K562 (cell line): ENCODE measurements at regions not wholly inside any gene's neighbourhood (a gene's known extent, or its start where the extent isn't known, plus 50 kb on each side); places are given as distances from the start of the nearest gene placed in this dataset.

ENCODE experiments used
- FOXK1 ChIP-seq: sonication (generic); formaldehyde crosslinking; IDR thresholded peaks from 2 replicates; pipeline ENCODE4 v1.8.0; 2022; ENCODE audit warnings: missing genetic modification reagents, mild to moderate bottlenecking, borderline replicate concordance
- L3MBTL2 ChIP-seq: fragments of 450-650 bp; IDR thresholded peaks from 2 replicates; pipeline ENCODE4 v1.6.1; 2016; ENCODE audit warnings: mild to moderate bottlenecking, moderate library complexity
- MGA ChIP-seq: fragments of 450-650 bp; IDR thresholded peaks from 2 replicates; pipeline ENCODE4 v1.6.1; 2016; ENCODE audit warnings: mild to moderate bottlenecking, moderate library complexity
- NUFIP1 ChIP-seq: fragments of 450-650 bp; IDR thresholded peaks from 2 replicates; pipeline ENCODE4 v1.6.1; 2018; ENCODE audit not compliant: partially characterized antibody
- RBM22 ChIP-seq: fragments of 200-400 bp; formaldehyde crosslinking; IDR thresholded peaks from 2 replicates; pipeline ENCODE4 v1.6.1; 2018; ENCODE audit warnings: low read length, low read depth; ENCODE audit not compliant: poor library complexity, severe bottlenecking
- TRIM24 ChIP-seq, 2 experiments: fragments of 450-650 bp; IDR thresholded peaks; 2 replicates each; pipeline ENCODE4 v1.6.1; 2016
- ZNF197 ChIP-seq: fragments of 200-800 bp; sonication (Bioruptor generic); IDR thresholded peaks from 2 replicates; pipeline ENCODE4 v1.6.1; 2016; ENCODE audit warnings: low read depth, missing genetic modification characterization, missing compliant biosample characterization
- ZNF436 ChIP-seq: fragments of 250-450, 450-650 bp; sonication (Bioruptor Pico); formaldehyde crosslinking; IDR thresholded peaks from 2 replicates; pipeline ENCODE4 v1.7.0; 2020; ENCODE audit warnings: mild to moderate bottlenecking
- TF ChIP-seq, protein P1 (sequence below): IDR thresholded peaks from 2 replicates; pipeline ENCODE4 v1.6.1; 2014; ENCODE audit warnings: antibody characterized with exemption
- TF ChIP-seq, protein P2 (sequence below): sonication (generic); formaldehyde crosslinking; IDR thresholded peaks from 2 replicates; pipeline ENCODE4 v1.8.0; 2022; ENCODE audit warnings: mild to moderate bottlenecking, missing genetic modification reagents

DNA sequence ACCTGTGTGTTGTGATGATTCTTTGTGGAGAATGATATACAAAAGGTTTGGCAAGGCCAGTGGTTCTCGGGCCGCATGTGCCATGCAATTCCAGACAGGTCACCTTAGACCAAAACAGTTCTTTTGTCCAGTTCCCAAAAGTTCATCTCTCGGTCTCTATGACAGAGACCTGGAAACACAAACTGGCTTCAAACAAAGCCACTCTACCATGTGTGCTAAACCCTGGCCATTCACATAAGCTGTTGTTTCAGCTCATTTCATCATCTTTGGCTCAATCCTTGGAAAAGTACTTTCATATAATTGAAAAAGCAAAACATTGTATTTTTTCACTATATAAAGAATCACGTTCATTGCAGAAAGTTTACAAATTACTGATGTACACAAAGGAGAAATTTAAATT is 210.5 kb upstream of the SEMA6A start (continued):
- peak; percentile 39; the same call in 1 of the 2 replicates for TF ChIP-seq MGA
- no peak for TF ChIP-seq ZNF436 (CRISPR knock-in tag)
- peak in 1 of 2 experiments; percentile 32; a peak in 1 of 4 replicates for TF ChIP-seq TRIM24 (IDR thresholded peaks at IDR 0.05)
- TF ChIP-seq RBM22: no peak
- TF ChIP-seq, protein P1, sequence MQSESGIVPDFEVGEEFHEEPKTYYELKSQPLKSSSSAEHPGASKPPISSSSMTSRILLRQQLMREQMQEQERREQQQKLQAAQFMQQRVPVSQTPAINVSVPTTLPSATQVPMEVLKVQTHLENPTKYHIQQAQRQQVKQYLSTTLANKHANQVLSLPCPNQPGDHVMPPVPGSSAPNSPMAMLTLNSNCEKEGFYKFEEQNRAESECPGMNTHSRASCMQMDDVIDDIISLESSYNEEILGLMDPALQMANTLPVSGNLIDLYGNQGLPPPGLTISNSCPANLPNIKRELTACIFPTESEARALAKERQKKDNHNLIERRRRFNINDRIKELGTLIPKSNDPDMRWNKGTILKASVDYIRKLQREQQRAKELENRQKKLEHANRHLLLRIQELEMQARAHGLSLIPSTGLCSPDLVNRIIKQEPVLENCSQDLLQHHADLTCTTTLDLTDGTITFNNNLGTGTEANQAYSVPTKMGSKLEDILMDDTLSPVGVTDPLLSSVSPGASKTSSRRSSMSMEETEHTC: no peak
- peak; percentile 83 for TF ChIP-seq L3MBTL2
- no peak for TF ChIP-seq ZNF197 (CRISPR knock-in tag)
- no peak for TF ChIP-seq NUFIP1
- TF ChIP-seq, protein P2, sequence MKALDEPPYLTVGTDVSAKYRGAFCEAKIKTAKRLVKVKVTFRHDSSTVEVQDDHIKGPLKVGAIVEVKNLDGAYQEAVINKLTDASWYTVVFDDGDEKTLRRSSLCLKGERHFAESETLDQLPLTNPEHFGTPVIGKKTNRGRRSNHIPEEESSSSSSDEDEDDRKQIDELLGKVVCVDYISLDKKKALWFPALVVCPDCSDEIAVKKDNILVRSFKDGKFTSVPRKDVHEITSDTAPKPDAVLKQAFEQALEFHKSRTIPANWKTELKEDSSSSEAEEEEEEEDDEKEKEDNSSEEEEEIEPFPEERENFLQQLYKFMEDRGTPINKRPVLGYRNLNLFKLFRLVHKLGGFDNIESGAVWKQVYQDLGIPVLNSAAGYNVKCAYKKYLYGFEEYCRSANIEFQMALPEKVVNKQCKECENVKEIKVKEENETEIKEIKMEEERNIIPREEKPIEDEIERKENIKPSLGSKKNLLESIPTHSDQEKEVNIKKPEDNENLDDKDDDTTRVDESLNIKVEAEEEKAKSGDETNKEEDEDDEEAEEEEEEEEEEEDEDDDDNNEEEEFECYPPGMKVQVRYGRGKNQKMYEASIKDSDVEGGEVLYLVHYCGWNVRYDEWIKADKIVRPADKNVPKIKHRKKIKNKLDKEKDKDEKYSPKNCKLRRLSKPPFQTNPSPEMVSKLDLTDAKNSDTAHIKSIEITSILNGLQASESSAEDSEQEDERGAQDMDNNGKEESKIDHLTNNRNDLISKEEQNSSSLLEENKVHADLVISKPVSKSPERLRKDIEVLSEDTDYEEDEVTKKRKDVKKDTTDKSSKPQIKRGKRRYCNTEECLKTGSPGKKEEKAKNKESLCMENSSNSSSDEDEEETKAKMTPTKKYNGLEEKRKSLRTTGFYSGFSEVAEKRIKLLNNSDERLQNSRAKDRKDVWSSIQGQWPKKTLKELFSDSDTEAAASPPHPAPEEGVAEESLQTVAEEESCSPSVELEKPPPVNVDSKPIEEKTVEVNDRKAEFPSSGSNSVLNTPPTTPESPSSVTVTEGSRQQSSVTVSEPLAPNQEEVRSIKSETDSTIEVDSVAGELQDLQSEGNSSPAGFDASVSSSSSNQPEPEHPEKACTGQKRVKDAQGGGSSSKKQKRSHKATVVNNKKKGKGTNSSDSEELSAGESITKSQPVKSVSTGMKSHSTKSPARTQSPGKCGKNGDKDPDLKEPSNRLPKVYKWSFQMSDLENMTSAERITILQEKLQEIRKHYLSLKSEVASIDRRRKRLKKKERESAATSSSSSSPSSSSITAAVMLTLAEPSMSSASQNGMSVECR (CRISPR knock-in tag): no peak
- no peak for TF ChIP-seq FOXK1 (CRISPR knock-in tag)
